Fibroblast of lung (primary cell): ENCODE measurements at regions not wholly inside any gene's neighbourhood (a gene's known extent, or its start where the extent isn't known, plus 50 kb on each side); places are given as distances from the start of the nearest gene placed in this dataset.
A peak's percentile ranks its signal among the peaks of the same experiment; 100 is the strongest.

Source experiments
- DNase-seq, 2 donors: peaks; one replicate each; pipeline versions ENCODE4 v3.0.0 to v3.0.0-alpha.2; 2010; ENCODE audit warnings: low read depth in 2 of 2
- H2AFZ ChIP-seq: 2 replicates; pipeline ENCODE4 v1.5.1; 2012; ENCODE audit warnings: low read length, control low read depth, inconsistent platforms
- H3K27ac ChIP-seq: 2 replicates; pipeline ENCODE4 v1.5.1; 2011; ENCODE audit warnings: low read length, control low read depth; ENCODE audit not compliant: insufficient read depth
- H3K27me3 ChIP-seq: 2 replicates; pipeline ENCODE4 v1.5.1; 2011; ENCODE audit warnings: mild to moderate bottlenecking, low read length; ENCODE audit not compliant: control insufficient read depth, insufficient read depth
- H3K36me3 ChIP-seq: 2 replicates; pipeline ENCODE4 v1.5.1; 2011; ENCODE audit warnings: low read length; ENCODE audit not compliant: control insufficient read depth, insufficient read depth
- H3K4me1 ChIP-seq: 2 replicates; pipeline ENCODE4 v1.5.1; 2011; ENCODE audit warnings: low read length; ENCODE audit not compliant: control insufficient read depth, insufficient read depth; ENCODE audit errors: extremely low read depth
- H3K4me2 ChIP-seq: 2 replicates; pipeline ENCODE4 v1.5.1; 2011; ENCODE audit warnings: low read length, control low read depth; ENCODE audit not compliant: insufficient read depth; ENCODE audit errors: extremely low read depth
- H3K4me3 ChIP-seq, 4 experiments: fragments of 200-600 bp in 1 of 4; sonication (generic) in 1 of 4; replicated peaks in 1 of 4; 2 replicates each; pipeline ENCODE4 v1.5.1; 2011 to 2016; ENCODE audit warnings: low read length in 4 of 4, low read depth in 3 of 4, mild to moderate bottlenecking in 3 of 4, control low read depth in 2 of 4, inconsistent platforms in 1 of 4, mixed read lengths in 1 of 4; ENCODE audit not compliant: insufficient read depth in 1 of 4; ENCODE audit errors: control extremely low read depth in 1 of 4
- H3K79me2 ChIP-seq: 2 replicates; pipeline ENCODE4 v1.5.1; 2012; ENCODE audit warnings: mild to moderate bottlenecking, low read length, inconsistent platforms; ENCODE audit not compliant: control insufficient read depth, insufficient read depth
- H3K9ac ChIP-seq: 2 replicates; pipeline ENCODE4 v1.5.1; 2011; ENCODE audit warnings: mild to moderate bottlenecking, low read length, control low read depth; ENCODE audit not compliant: insufficient read depth
- H3K9me3 ChIP-seq: 2 replicates; pipeline ENCODE4 v1.5.1; 2012; ENCODE audit warnings: low read depth, low read length; ENCODE audit not compliant: control insufficient read depth, insufficient read depth
- H4K20me1 ChIP-seq: 2 replicates; pipeline ENCODE4 v1.5.1; 2011; ENCODE audit warnings: low read length; ENCODE audit not compliant: control insufficient read depth, insufficient read depth; ENCODE audit errors: extremely low read depth
- CTCF ChIP-seq, 2 donors: IDR thresholded peaks in 1 of 2; conservative IDR thresholded peaks in 1 of 2; 1 replicate in 1 of 2; 2 replicates in 1 of 2; pipeline ENCODE4 v1.5.1; 2011 to 2012; ENCODE audit warnings: low read length in 2 of 2, control low read depth in 1 of 2, inconsistent platforms in 1 of 2, low read depth in 1 of 2, mild to moderate bottlenecking in 1 of 2
- EZH2 ChIP-seq: IDR thresholded peaks from 2 replicates; pipeline ENCODE4 v1.5.1; 2012; ENCODE audit warnings: low read length, control low read depth, mild to moderate bottlenecking; ENCODE audit errors: missing control alignments

GRCh38 chr14:101367421-101368261 lies 193.7 kb upstream of the DIO3 start:
- H3K79me2 ChIP-seq = no peaks in the 10 kb centered on the region
- no peaks in the 10 kb centered on the region for H3K9me3 ChIP-seq
- no peaks in the 10 kb centered on the region for H3K36me3 ChIP-seq
- H3K4me3 ChIP-seq = no peak overlapping the region
- H3K4me1 ChIP-seq = no peaks in the 10 kb centered on the region
- no peaks in the 10 kb centered on the region for H3K27me3 ChIP-seq
- H3K4me2 ChIP-seq = no peak overlapping the region
- H4K20me1 ChIP-seq = no peaks in the 10 kb centered on the region
- H2AFZ ChIP-seq = no peak overlapping the region
- no peak overlapping the region for H3K9ac ChIP-seq
- no peak for DNase-seq
- H3K27ac ChIP-seq = no peak overlapping the region
- no peak for TF ChIP-seq EZH2
- TF ChIP-seq CTCF (conservative IDR thresholded peaks at IDR 0.05 in 1 of 2, IDR thresholded peaks at IDR 0.05 in 1 of 2; ENCODE audit: low read depth in 1 of 2, low read length in 2 of 2) = no peak

- Histone ChIP-seq H3K27me3 (no peaks in the 10 kb centered on the region), H2AFZ (no peak overlapping the region), H3K9me3 (no peaks in the 10 kb centered on the region), H3K9ac (no peak overlapping the region), H3K79me2 (no peaks in the 10 kb centered on the region), H3K4me3 (no peak overlapping the region), H3K4me2 (no peak overlapping the region), H3K36me3 (no peaks in the 10 kb centered on the region), H3K4me1 (no peaks in the 10 kb centered on the region), H3K27ac (no peak overlapping the region), H4K20me1 (no peaks in the 10 kb centered on the region)
- no peak for DNase-seq
- TF ChIP-seq CTCF (conservative IDR thresholded peaks at IDR 0.05 in 1 of 2, IDR thresholded peaks at IDR 0.05 in 1 of 2; ENCODE audit: low read depth in 1 of 2, low read length in 2 of 2) = no peak
- TF ChIP-seq EZH2 = no peak
These were observed 192.7 kb upstream of the DIO3 start for GRCh38 chr14:101368629-101369028.

- H3K79me2 ChIP-seq = no peaks in the 10 kb centered on the region
- H3K4me1 ChIP-seq = no peaks in the 10 kb centered on the region
- H3K4me2 ChIP-seq = no peak overlapping the region
- no peak overlapping the region for H3K9ac ChIP-seq
- H3K9me3 ChIP-seq = no peaks in the 10 kb centered on the region
- DNase-seq = peak in 1 of 2 donors; percentile 5
- H3K4me3 ChIP-seq = no peak overlapping the region
- no peaks in the 10 kb centered on the region for H3K36me3 ChIP-seq
- no peaks in the 10 kb centered on the region for H4K20me1 ChIP-seq
- TF ChIP-seq EZH2 (no peak), CTCF (conservative IDR thresholded peaks at IDR 0.05 in 1 of 2, IDR thresholded peaks at IDR 0.05 in 1 of 2; ENCODE audit: low read depth in 1 of 2, low read length in 2 of 2) (no peak)
- H3K27me3 ChIP-seq = no peaks in the 10 kb centered on the region
- no peak overlapping the region for H2AFZ ChIP-seq
- H3K27ac ChIP-seq = no peak overlapping the region
These were observed 191.9 kb upstream of the DIO3 start for GRCh38 chr14:101369194-101369915.
